A549 (cell line): ENCODE measurements at regions not wholly inside any gene's neighbourhood (a gene's known extent, or its start where the extent isn't known, plus 50 kb on each side); places are given as distances from the start of the nearest gene placed in this dataset.

Experiments
- ATAC-seq, 2 experiments: fragments of 200-7000 bp in 1 of 2; fragments of >200 bp in 1 of 2; cut with Nextera tagmentation in 1 of 2; cut with Tn5 transposase in 1 of 2; 3 replicates each; pipeline versions ENCODE4 v1.8.0 to v1.9.1; 2018 to 2020; ENCODE audit warnings: mild to moderate bottlenecking in 1 of 2, moderate library complexity in 1 of 2
- CTCF ChIA-PET: fragments of 300-600 bp; sonication (Branson Sonifier 250); formaldehyde crosslinking; extraction: SDS; loops from one replicate; lab custom pipeline; 2021; ENCODE audit warnings: antibody characterized with exemption, inconsistent platforms; lab: Yijun Ruan, JAX
- POLR2A ChIA-PET: fragments of 350-600 bp; formaldehyde crosslinking; extraction: SDS; loops from one replicate; lab custom pipeline; 2021; ENCODE audit warnings: antibody characterized with exemption, inconsistent platforms; lab: Yijun Ruan, JAX
- DNase-seq, 2 experiments: peaks; one replicate each; pipeline versions ENCODE4 v3.0.0 to v3.0.0-alpha.2; 2011 to 2016; ENCODE audit warnings: low read depth in 1 of 2, low spot score in 1 of 2
- FAIRE-seq: peaks from 2 replicates; lab custom pipeline; 2011; peaks lifted over from hg19 to GRCh38; lab: Jason Lieb, UNC
- H3K27ac ChIP-seq, 2 experiments: fragments of >200 bp; sonication (Bioruptor Twin); formaldehyde crosslinking; 3 replicates each; pipeline ENCODE4 v1.5.1; 2016 to 2017
- H3K4me1 ChIP-seq: fragments of >200 bp; sonication (Bioruptor Twin); formaldehyde crosslinking; 3 replicates; pipeline ENCODE4 v1.6.1; 2016
- H3K4me2 ChIP-seq: fragments of >200 bp; sonication (Bioruptor Twin); formaldehyde crosslinking; 3 replicates; pipeline ENCODE4 v1.6.1; 2016
- H3K4me3 ChIP-seq: fragments of >200 bp; sonication (Bioruptor Twin); formaldehyde crosslinking; 3 replicates; pipeline ENCODE4 v1.5.1; 2016
- H3K9me3 ChIP-seq: fragments of >200 bp; sonication (Bioruptor Twin); formaldehyde crosslinking; 3 replicates; pipeline ENCODE4 v1.6.1; 2016
- BCL3 ChIP-seq: fragments of >200 bp; sonication (Bioruptor Twin); formaldehyde crosslinking; IDR thresholded peaks from 3 replicates; pipeline ENCODE4 v1.6.1; 2016
- CBX2 ChIP-seq: fragments of 200-600 bp; sonication (generic); IDR thresholded peaks from 2 replicates; pipeline ENCODE4 v1.6.1; 2016; ENCODE audit warnings: low read depth, mild to moderate bottlenecking, borderline replicate concordance
- EHMT2 ChIP-seq: fragments of 200-600 bp; sonication (generic); IDR thresholded peaks from 2 replicates; pipeline ENCODE4 v1.6.1; 2016; ENCODE audit warnings: antibody characterized with exemption, low read depth, mild to moderate bottlenecking, moderate library complexity
- FOXS1 ChIP-seq: fragments of 250-450 bp; sonication (Bioruptor Pico); IDR thresholded peaks from 2 replicates; pipeline ENCODE4 v1.5.0; 2020; ENCODE audit warnings: mild to moderate bottlenecking, moderate library complexity
- GATA3 ChIP-seq: IDR thresholded peaks from 2 replicates; pipeline ENCODE4 v1.6.1; 2012; ENCODE audit warnings: borderline replicate concordance
- HOXB5 ChIP-seq: fragments of 250-450 bp; sonication (Bioruptor Pico); IDR thresholded peaks from 2 replicates; pipeline ENCODE4 v1.5.0; 2020; ENCODE audit warnings: mild to moderate bottlenecking, moderate library complexity
- JUN ChIP-seq, 2 experiments: fragments of >200 bp; sonication (Bioruptor Twin); formaldehyde crosslinking; IDR thresholded peaks; 2 replicates in 1 of 2; 3 replicates in 1 of 2; pipeline ENCODE4 v1.6.1; 2016 to 2017
- KDM1A ChIP-seq: fragments of 200-600 bp; sonication (generic); IDR thresholded peaks from 2 replicates; pipeline ENCODE4 v1.6.1; 2016; ENCODE audit warnings: low read depth, mild to moderate bottlenecking
- KDM5A ChIP-seq: fragments of 200-600 bp; sonication (generic); IDR thresholded peaks from 2 replicates; pipeline ENCODE4 v1.6.1; 2016; ENCODE audit warnings: antibody characterized with exemption, mild to moderate bottlenecking
- MAFK ChIP-seq: fragments of 450-650 bp; IDR thresholded peaks from 2 replicates; pipeline ENCODE4 v1.6.1; 2014; ENCODE audit not compliant: partially characterized antibody
- MAZ ChIP-seq: fragments of 150-350 bp; IDR thresholded peaks from 2 replicates; pipeline ENCODE4 v1.6.1; 2014; ENCODE audit warnings: antibody characterized with exemption, low read depth, low read length, borderline replicate concordance
- MYC ChIP-seq: IDR thresholded peaks from 2 replicates; pipeline ENCODE4 v1.6.1; 2012; ENCODE audit warnings: mild to moderate bottlenecking, inconsistent platforms, low read length, improper control_type of control experiment, borderline replicate concordance
- NFE2L2 ChIP-seq: fragments of 150-350 bp; conservative IDR thresholded peaks from 2 replicates; pipeline ENCODE4 v1.6.1; 2014; ENCODE audit warnings: low read length
- POLR2AphosphoS2 ChIP-seq: conservative IDR thresholded peaks from 2 replicates; pipeline ENCODE4 v1.6.1; 2012; ENCODE audit warnings: low read length, improper control_type of control experiment, inconsistent platforms
- RCOR1 ChIP-seq: fragments of 150-350 bp; IDR thresholded peaks from 2 replicates; pipeline ENCODE4 v1.6.1; 2014; ENCODE audit warnings: antibody characterized with exemption, low read length, low read depth
- RFX5 ChIP-seq: fragments of 450-650 bp; IDR thresholded peaks from 2 replicates; pipeline ENCODE4 v1.7.1; 2014; ENCODE audit warnings: antibody characterized with exemption, mild to moderate bottlenecking, moderate library complexity
- RNF2 ChIP-seq: fragments of 200-600 bp; sonication (generic); IDR thresholded peaks from 2 replicates; pipeline ENCODE4 v1.6.1; 2016; ENCODE audit warnings: low read depth, mild to moderate bottlenecking, antibody characterized with exemption, moderate library complexity, borderline replicate concordance
- ZSCAN20 ChIP-seq: fragments of 250-450 bp; sonication (Bioruptor Pico); IDR thresholded peaks from 2 replicates; pipeline ENCODE4 v1.8.0; 2022; ENCODE audit warnings: mild to moderate bottlenecking, moderate library complexity
- WGBS: methylation state at CpG from one replicate; pipeline ENCODE4 v1.1.6; 2017; ENCODE audit errors: missing lambda C conversion rate; 5-methylcytosine and 5-hydroxymethylcytosine counted together
- TF ChIP-seq, protein P1 (sequence below): fragments of 250-450 bp; sonication (Bioruptor Pico); IDR thresholded peaks from 2 replicates; pipeline ENCODE4 v1.5.0; 2020; ENCODE audit warnings: low read depth, mild to moderate bottlenecking, moderate library complexity
- TF ChIP-seq, protein P2 (sequence below): IDR thresholded peaks from 2 replicates; pipeline ENCODE4 v1.6.1; 2012
- TF ChIP-seq, protein P3 (sequence below): IDR thresholded peaks from 2 replicates; pipeline ENCODE4 v1.6.1; 2012; ENCODE audit warnings: low read depth, borderline replicate concordance

GRCh38 chr6:111985202-111985731 is 68.6 kb upstream of the CCN6 start:
- ATAC-seq = no peak
- TF ChIP-seq GATA3 (no peak), MAZ (no peak), BCL3 (no peak), RFX5 (no peak), KDM1A (no peak), MYC (no peak), EHMT2 (no peak), CBX2 (no peak), HOXB5 (no peak), POLR2AphosphoS2 (no peak), NFE2L2 (no peak)
- TF ChIP-seq, protein P1, sequence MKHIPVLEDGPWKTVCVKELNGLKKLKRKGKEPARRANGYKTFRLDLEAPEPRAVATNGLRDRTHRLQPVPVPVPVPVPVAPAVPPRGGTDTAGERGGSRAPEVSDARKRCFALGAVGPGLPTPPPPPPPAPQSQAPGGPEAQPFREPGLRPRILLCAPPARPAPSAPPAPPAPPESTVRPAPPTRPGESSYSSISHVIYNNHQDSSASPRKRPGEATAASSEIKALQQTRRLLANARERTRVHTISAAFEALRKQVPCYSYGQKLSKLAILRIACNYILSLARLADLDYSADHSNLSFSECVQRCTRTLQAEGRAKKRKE (CRISPR knock-in tag) = no peak
- TF ChIP-seq, protein P2, sequence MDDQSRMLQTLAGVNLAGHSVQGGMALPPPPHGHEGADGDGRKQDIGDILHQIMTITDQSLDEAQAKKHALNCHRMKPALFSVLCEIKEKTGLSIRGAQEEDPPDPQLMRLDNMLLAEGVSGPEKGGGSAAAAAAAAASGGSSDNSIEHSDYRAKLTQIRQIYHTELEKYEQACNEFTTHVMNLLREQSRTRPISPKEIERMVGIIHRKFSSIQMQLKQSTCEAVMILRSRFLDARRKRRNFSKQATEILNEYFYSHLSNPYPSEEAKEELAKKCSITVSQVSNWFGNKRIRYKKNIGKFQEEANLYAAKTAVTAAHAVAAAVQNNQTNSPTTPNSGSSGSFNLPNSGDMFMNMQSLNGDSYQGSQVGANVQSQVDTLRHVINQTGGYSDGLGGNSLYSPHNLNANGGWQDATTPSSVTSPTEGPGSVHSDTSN = no peak
- TF ChIP-seq, all 56 proteins: peak for 0
- FAIRE-seq (no peak), DNase-seq (no peak)
- ChIA-PET CTCF (interaction anchor here (1.5 kb wide), 1 partner anchor 12 kb away, joined by 5 read pairs; no protein-coding TSS in a partner anchor), POLR2A (no interaction called here)
- Histone ChIP-seq H3K4me3 (no peak overlapping the region), H3K27ac (no peak overlapping the region), H3K4me1 (no peaks in the 10 kb centered on the region), H3K9me3 (no peaks in the 10 kb centered on the region), H3K4me2 (no peak overlapping the region)
- WGBS = 80% methylated on average over 4 of the region's 4 CpGs

DNA sequence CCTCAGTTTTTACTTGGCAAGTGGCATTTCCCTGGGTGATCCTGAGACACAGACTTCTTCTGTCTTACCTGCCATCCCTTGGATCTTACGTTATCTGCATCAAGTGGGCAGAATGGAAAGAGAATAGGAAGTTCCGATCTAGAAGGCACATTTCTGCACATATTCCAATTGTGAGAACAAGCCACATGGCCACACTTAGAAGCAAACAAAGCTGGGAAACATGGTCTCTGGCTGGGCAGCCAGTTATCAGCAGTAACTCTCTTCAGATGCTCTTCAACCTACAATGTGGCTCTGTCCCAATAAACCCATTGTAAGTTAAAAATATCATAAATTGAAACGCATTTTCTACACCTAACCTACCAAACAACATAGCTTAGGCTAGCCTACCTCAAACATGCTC is 67.3 kb upstream of the CCN6 start:
- no peak overlapping the region for H3K27ac ChIP-seq
- TF ChIP-seq RNF2 = no peak
- TF ChIP-seq JUN (IDR thresholded peaks at IDR 0.05) = no peak
- no peak for TF ChIP-seq MAZ
- no peak for TF ChIP-seq KDM5A
- TF ChIP-seq, all 56 proteins: peak for 0
- DNase-seq = no peak
- no peak overlapping the region for H3K4me3 ChIP-seq
- H3K4me2 ChIP-seq = no peak overlapping the region
- 64% methylated on average over 3 of the region's 3 CpGs for WGBS
- FAIRE-seq = no peak
- H3K4me1 ChIP-seq = no peaks in the 10 kb centered on the region
- CTCF ChIA-PET = interaction anchor here (1.7 kb wide), 1 partner anchor 10 kb away, joined by 3 read pairs; no protein-coding TSS in a partner anchor
- no peaks in the 10 kb centered on the region for H3K9me3 ChIP-seq
- no peak for ATAC-seq
- POLR2A ChIA-PET = no interaction called here

GRCh38 chr6:111987295-111987694 is 66.6 kb upstream of the CCN6 start:
- CTCF ChIA-PET = interaction anchor here (1.7 kb wide), 1 partner anchor 9 kb away, joined by 3 read pairs; no protein-coding TSS in a partner anchor
- DNase-seq (no peak), FAIRE-seq (no peak), ATAC-seq (no peak)
- POLR2A ChIA-PET = no interaction called here
- H3K9me3 ChIP-seq = no peaks in the 10 kb centered on the region
- 89% methylated on average over 1 of the region's 1 CpG for WGBS
- no peak overlapping the region for H3K27ac ChIP-seq
- H3K4me2 ChIP-seq = no peak overlapping the region
- TF ChIP-seq ZSCAN20 (CRISPR knock-in tag) (no peak), RNF2 (no peak), FOXS1 (CRISPR knock-in tag) (no peak), POLR2AphosphoS2 (no peak), NFE2L2 (no peak), MAFK (no peak), CBX2 (no peak), HOXB5 (no peak), MYC (no peak), RCOR1 (no peak)
- TF ChIP-seq, protein P3, sequence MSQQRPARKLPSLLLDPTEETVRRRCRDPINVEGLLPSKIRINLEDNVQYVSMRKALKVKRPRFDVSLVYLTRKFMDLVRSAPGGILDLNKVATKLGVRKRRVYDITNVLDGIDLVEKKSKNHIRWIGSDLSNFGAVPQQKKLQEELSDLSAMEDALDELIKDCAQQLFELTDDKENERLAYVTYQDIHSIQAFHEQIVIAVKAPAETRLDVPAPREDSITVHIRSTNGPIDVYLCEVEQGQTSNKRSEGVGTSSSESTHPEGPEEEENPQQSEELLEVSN = no peak
- no peak overlapping the region for H3K4me3 ChIP-seq
- H3K4me1 ChIP-seq = no peaks in the 10 kb centered on the region
